Thyroid gland (tissue), 4 donors: ENCODE measurements at regions not wholly inside any gene's neighbourhood (a gene's known extent, or its start where the extent isn't known, plus 50 kb on each side); places are given as distances from the start of the nearest gene placed in this dataset.

Source experiments
- DNase-seq, 2 donors: peaks; one replicate each; pipeline ENCODE4 v3.0.0-alpha.2; 2019
- H3K27ac ChIP-seq, 3 donors: fragments of 200-600 bp; sonication (generic); 1 replicate in 2 of 3; 2 replicates in 1 of 3; pipeline ENCODE4 v1.5.1; 2016 to 2019; ENCODE audit warnings: mild to moderate bottlenecking in 1 of 3, moderate library complexity in 1 of 3
- H3K27me3 ChIP-seq: fragments of 200-600 bp; sonication (generic); one replicate; pipeline ENCODE4 v1.5.1; 2019
- H3K36me3 ChIP-seq, 2 donors: fragments of 200-600 bp; sonication (generic); one replicate each; pipeline ENCODE4 v1.5.1; 2016 to 2019
- H3K4me1 ChIP-seq, 2 donors: fragments of 200-600 bp; sonication (generic); one replicate each; pipeline ENCODE4 v1.5.1; 2017 to 2019
- H3K4me3 ChIP-seq, 3 donors: fragments of 200-600 bp; sonication (generic); replicated peaks in 1 of 3; 1 replicate in 2 of 3; 2 replicates in 1 of 3; pipeline ENCODE4 v1.5.1; 2016; ENCODE audit warnings: mild to moderate bottlenecking in 1 of 3
- H3K9me3 ChIP-seq: fragments of 200-600 bp; sonication (generic); one replicate; pipeline ENCODE4 v1.5.1; 2017
- CTCF ChIP-seq, 6 experiments: fragments of 200-600 bp in 3 of 6; fragments of 450-650 bp in 3 of 6; sonication (generic) in 3 of 6; IDR thresholded peaks; one replicate each; pipeline ENCODE4 v1.5.1; 2016 to 2019; ENCODE audit warnings: antibody characterized with exemption in 6 of 6, mild to moderate bottlenecking in 2 of 6, inconsistent platforms in 1 of 6, moderate library complexity in 1 of 6
- POLR2A ChIP-seq, 2 donors: fragments of 450-650 bp; IDR thresholded peaks; one replicate each; pipeline ENCODE4 v1.6.1; 2017; ENCODE audit warnings: antibody characterized with exemption in 2 of 2, mild to moderate bottlenecking in 2 of 2, moderate library complexity in 1 of 2
- WGBS, 2 donors: methylation state at CpG; one replicate each; pipeline ENCODE4 v1.1.5; 2017; 5-methylcytosine and 5-hydroxymethylcytosine counted together
- intact Hi-C: fragments of 100-400 bp; cut with DNase I; formaldehyde crosslinking; loops from one replicate; pipeline ENCODE4 v1.15.1; 2023

GRCh38 chr9:694403-695154, 146.9 kb upstream of the DMRT1 start:
- Histone ChIP-seq H3K36me3 (no peaks in the 10 kb centered on the region), H3K4me3 (peak overlapping the region in 1 of 3 donors; percentile 18), H3K9me3 (no peaks in the 10 kb centered on the region), H3K27ac (peak overlapping the region; percentile 96 to 99 (median 98)), H3K4me1 (peaks cover 57 to 75% of the 10 kb centered on the region in 2 donors), H3K27me3 (no peaks in the 10 kb centered on the region)
- 16 to 36% methylated on average over 8 of the region's 8 CpGs for WGBS, 2 donors
- peak; percentile 48 to 55 for DNase-seq
- intact Hi-C loops, result loop anchor here (10.0 kb wide), 1 partner anchor 50 kb away; no protein-coding TSS in a partner anchor
- TF ChIP-seq CTCF (IDR thresholded peaks at IDR 0.05), result no peak
- peak in 1 of 2 donors; percentile 71 for TF ChIP-seq POLR2A (IDR thresholded peaks at IDR 0.05)

GRCh38 chr9:695252-695651, 146.2 kb upstream of the DMRT1 start:
- TF ChIP-seq POLR2A (IDR thresholded peaks at IDR 0.05), result no peak
- TF ChIP-seq CTCF (IDR thresholded peaks at IDR 0.05), result no peak
- WGBS, 2 donors, result 38 to 58% methylated on average over 4 of the region's 4 CpGs
- Histone ChIP-seq H3K27me3 (no peaks in the 10 kb centered on the region), H3K4me1 (peaks cover 61 to 81% of the 10 kb centered on the region in 2 donors), H3K9me3 (no peaks in the 10 kb centered on the region), H3K4me3 (peak overlapping the region in 1 of 3 donors; percentile 18), H3K36me3 (no peaks in the 10 kb centered on the region), H3K27ac (peak overlapping the region; percentile 96 to 99 (median 98))
- DNase-seq, result no peak
- intact Hi-C loops, result loop anchor here (10.0 kb wide), 1 partner anchor 50 kb away; no protein-coding TSS in a partner anchor

- Histone ChIP-seq H3K4me1 (peaks cover 55 to 81% of the 10 kb centered on the region in 2 donors), H3K27me3 (no peaks in the 10 kb centered on the region), H3K9me3 (no peaks in the 10 kb centered on the region), H3K27ac (peak overlapping the region; percentile 26 to 99 (median 96)), H3K36me3 (no peaks in the 10 kb centered on the region), H3K4me3 (no peak overlapping the region)
- TF ChIP-seq CTCF (IDR thresholded peaks at IDR 0.05) (peak in 1 of 6 experiments; percentile 15), POLR2A (IDR thresholded peaks at IDR 0.05) (no peak)
- 57 to 71% methylated on average over 9 of the region's 9 CpGs for WGBS, 2 donors
- peak in 1 of 2 donors; percentile 57 for DNase-seq
- intact Hi-C loops, result loop anchor here (10.0 kb wide), 1 partner anchor 52 kb away; no protein-coding TSS in a partner anchor
Measured at GRCh38 chr9:696332-697323, 144.9 kb upstream of the DMRT1 start.

GRCh38 chr9:698276-698675, 143.2 kb upstream of the DMRT1 start:
- Histone ChIP-seq H3K27me3 (no peaks in the 10 kb centered on the region), H3K4me1 (peaks cover 43 to 72% of the 10 kb centered on the region in 2 donors), H3K27ac (peak overlapping the region in 2 of 3 donors; percentile 41 to 99), H3K9me3 (no peaks in the 10 kb centered on the region), H3K36me3 (no peaks in the 10 kb centered on the region), H3K4me3 (no peak overlapping the region)
- TF ChIP-seq CTCF (IDR thresholded peaks at IDR 0.05) (no peak), POLR2A (IDR thresholded peaks at IDR 0.05) (no peak)
- no peak for DNase-seq
- intact Hi-C loops, result loop anchor here (10.0 kb wide), 1 partner anchor 53 kb away; no protein-coding TSS in a partner anchor
- WGBS, 2 donors, result 92 to 94% methylated on average over 5 of the region's 5 CpGs
